SK-N-SH treated with all-trans-retinoic acid at 6 μM for 48 hours (cell line): ENCODE measurements at regions not wholly inside any gene's neighbourhood (a gene's known extent, or its start where the extent isn't known, plus 50 kb on each side); places are given as distances from the start of the nearest gene placed in this dataset.
A peak's percentile ranks its signal among the peaks of the same experiment; 100 is the strongest.

Source experiments
- ATAC-seq: fragments of 200-7000 bp; cut with Tn5 transposase; 3 replicates; pipeline ENCODE4 v1.9.1; 2020; ENCODE audit warnings: mild to moderate bottlenecking, moderate library complexity
- ARNTL ChIP-seq: fragments of 450-650 bp; formaldehyde crosslinking; IDR thresholded peaks from 2 replicates; pipeline ENCODE4 v1.5.0; 2020; ENCODE audit warnings: low read depth, mild to moderate bottlenecking, moderate library complexity, borderline replicate concordance
- BACH2 ChIP-seq: fragments of 250-450 bp; sonication (Bioruptor Pico); IDR thresholded peaks from 2 replicates; pipeline ENCODE4 v1.9.0; 2021; ENCODE audit warnings: mild to moderate bottlenecking, borderline replicate concordance
- CREB5 ChIP-seq: fragments of 250-450 bp; sonication (Bioruptor Pico); IDR thresholded peaks from 2 replicates; pipeline ENCODE4 v1.5.1; 2020; ENCODE audit warnings: low read depth, mild to moderate bottlenecking, moderate library complexity
- CSDC2 ChIP-seq: fragments of 250-450 bp; sonication (Bioruptor Pico); IDR thresholded peaks from 2 replicates; pipeline ENCODE4 v1.5.0; 2020; ENCODE audit warnings: mild to moderate bottlenecking, moderate library complexity
- CSRNP3 ChIP-seq: fragments of 250-450 bp; sonication (Bioruptor Pico); IDR thresholded peaks from 2 replicates; pipeline ENCODE4 v1.5.1; 2021; ENCODE audit warnings: mild to moderate bottlenecking, moderate library complexity
- ESRRG ChIP-seq: fragments of 250-450 bp; sonication (Bioruptor Pico); IDR thresholded peaks from 2 replicates; pipeline ENCODE4 v1.6.1; 2021; ENCODE audit warnings: mild to moderate bottlenecking
- GLIS3 ChIP-seq: fragments of 250-450 bp; sonication (Bioruptor Pico); IDR thresholded peaks from 2 replicates; pipeline ENCODE4 v1.5.0; 2020; ENCODE audit warnings: mild to moderate bottlenecking, moderate library complexity
- ISL1 ChIP-seq: fragments of 250-450 bp; sonication (Bioruptor Pico); IDR thresholded peaks from 2 replicates; pipeline ENCODE4 v2.1.2; 2022; ENCODE audit warnings: mild to moderate bottlenecking, moderate library complexity
- PATZ1 ChIP-seq: fragments of 250-450 bp; sonication (Bioruptor Pico); IDR thresholded peaks from 2 replicates; pipeline ENCODE4 v1.8.0; 2020; ENCODE audit warnings: mild to moderate bottlenecking, moderate library complexity, borderline replicate concordance
- PPARA ChIP-seq: fragments of 250-450 bp; sonication (Bioruptor Pico); IDR thresholded peaks from 2 replicates; pipeline ENCODE4 v1.5.0; 2020; ENCODE audit warnings: mild to moderate bottlenecking, borderline replicate concordance
- RARB ChIP-seq: fragments of 250-450 bp; sonication (Bioruptor Pico); IDR thresholded peaks from 2 replicates; pipeline ENCODE4 v1.8.0; 2021; ENCODE audit warnings: mild to moderate bottlenecking, moderate library complexity
- SNAI2 ChIP-seq: fragments of 250-450 bp; sonication (Bioruptor Pico); IDR thresholded peaks from 2 replicates; pipeline ENCODE4 v1.5.0; 2020; ENCODE audit warnings: mild to moderate bottlenecking, moderate library complexity
- TCF4 ChIP-seq: fragments of 250-450 bp; sonication (Bioruptor Pico); IDR thresholded peaks from 2 replicates; pipeline ENCODE4 v1.8.0; 2021; ENCODE audit warnings: mild to moderate bottlenecking, moderate library complexity, borderline replicate concordance
- TSHZ2 ChIP-seq: fragments of 250-450 bp; sonication (Bioruptor Pico); IDR thresholded peaks from 2 replicates; pipeline ENCODE4 v1.5.0; 2020; ENCODE audit warnings: mild to moderate bottlenecking, moderate library complexity
- ZC3H10 ChIP-seq: fragments of 250-450 bp; sonication (Bioruptor Pico); IDR thresholded peaks from 2 replicates; pipeline ENCODE4 v1.5.1; 2021; ENCODE audit warnings: mild to moderate bottlenecking, moderate library complexity
- ZFP3 ChIP-seq: fragments of 250-450 bp; sonication (Bioruptor Pico); IDR thresholded peaks from 2 replicates; pipeline ENCODE4 v1.5.0; 2020; ENCODE audit warnings: mild to moderate bottlenecking, moderate library complexity
- ZFP30 ChIP-seq: fragments of 450-650 bp; formaldehyde crosslinking; IDR thresholded peaks from 2 replicates; pipeline ENCODE4 v1.5.0; 2022; ENCODE audit warnings: mild to moderate bottlenecking, moderate library complexity
- ZNF565 ChIP-seq: fragments of 450-650 bp; formaldehyde crosslinking; conservative IDR thresholded peaks from 2 replicates; pipeline ENCODE4 v1.5.0; 2020; ENCODE audit warnings: low read depth, mild to moderate bottlenecking, moderate library complexity
- ZNF70 ChIP-seq: fragments of 450-650 bp; formaldehyde crosslinking; IDR thresholded peaks from 2 replicates; pipeline ENCODE4 v1.5.0; 2020; ENCODE audit warnings: mild to moderate bottlenecking, moderate library complexity
- ZNF8 ChIP-seq: fragments of 450-650 bp; formaldehyde crosslinking; IDR thresholded peaks from 2 replicates; pipeline ENCODE4 v1.5.0; 2020; ENCODE audit warnings: mild to moderate bottlenecking, moderate library complexity

- peak; percentile 91 for ATAC-seq
- no peak for TF ChIP-seq TCF4 (CRISPR knock-in tag)
These were observed 66.8 kb upstream of the RGS7 start for GRCh38 chr1:241423541-241424479.

- no peak for TF ChIP-seq ARNTL (CRISPR knock-in tag)
- no peak for TF ChIP-seq ISL1
- TF ChIP-seq ZFP30 (CRISPR knock-in tag), result no peak
- no peak for TF ChIP-seq SNAI2 (CRISPR knock-in tag)
- no peak for TF ChIP-seq RARB (CRISPR knock-in tag)
- no peak for TF ChIP-seq ZC3H10 (CRISPR knock-in tag)
- TF ChIP-seq CSDC2 (CRISPR knock-in tag), result no peak
- TF ChIP-seq ESRRG (CRISPR knock-in tag), result no peak
- no peak for TF ChIP-seq PATZ1 (CRISPR knock-in tag)
- no peak for TF ChIP-seq GLIS3 (CRISPR knock-in tag)
- TF ChIP-seq CREB5, result no peak
- no peak for TF ChIP-seq CSRNP3
- ATAC-seq, result no peak
These were observed 65.5 kb upstream of the RGS7 start for GRCh38 chr1:241422470-241422869.

- no peak for ATAC-seq
- no peak for TF ChIP-seq BACH2 (CRISPR knock-in tag)
- no peak for TF ChIP-seq ZNF8 (CRISPR knock-in tag)
- no peak for TF ChIP-seq ARNTL (CRISPR knock-in tag)
- no peak for TF ChIP-seq RARB (CRISPR knock-in tag)
- no peak for TF ChIP-seq TSHZ2 (CRISPR knock-in tag)
- TF ChIP-seq PPARA (CRISPR knock-in tag), result no peak
- no peak for TF ChIP-seq GLIS3 (CRISPR knock-in tag)
- no peak for TF ChIP-seq ZFP3
- no peak for TF ChIP-seq CSRNP3
These were observed 63.0 kb upstream of the RGS7 start for GRCh38 chr1:241419986-241420385.

GRCh38 chr1:241417258-241417657 is 60.3 kb upstream of the RGS7 start:
- no peak for TF ChIP-seq RARB (CRISPR knock-in tag)
- TF ChIP-seq ZNF565, result no peak
- no peak for TF ChIP-seq ZC3H10 (CRISPR knock-in tag)
- TF ChIP-seq ZNF70, result no peak
- no peak for TF ChIP-seq GLIS3 (CRISPR knock-in tag)
- no peak for TF ChIP-seq ESRRG (CRISPR knock-in tag)
- TF ChIP-seq SNAI2 (CRISPR knock-in tag), result no peak
- TF ChIP-seq TSHZ2 (CRISPR knock-in tag), result no peak
- TF ChIP-seq ZFP30 (CRISPR knock-in tag), result no peak
- no peak for TF ChIP-seq CREB5
- TF ChIP-seq ISL1, result no peak
- ATAC-seq, result no peak
